Panc1 (cell line): ENCODE measurements at regions not wholly inside any gene's neighbourhood (a gene's known extent, or its start where the extent isn't known, plus 50 kb on each side); places are given as distances from the start of the nearest gene placed in this dataset.

Experiments used
- ATAC-seq: fragments of 200-7000 bp; cut with Tn5 transposase; 2 replicates; pipeline ENCODE4 v1.9.1; 2020; ENCODE audit warnings: mild to moderate bottlenecking, moderate library complexity
- BruUV-seq: library from RNA; stranded (reverse); fragments of 400-500 nt; replicated peaks from 2 replicates; lab custom pipeline; 2021; lab: Mats Ljungman, UMichigan
- CTCF ChIA-PET: fragments of 300-600 bp; sonication (Branson Sonifier 250); formaldehyde crosslinking; loops from one replicate; lab custom pipeline; 2022; ENCODE audit warnings: antibody characterized with exemption; lab: Charles Lee
- POLR2A ChIA-PET: fragments of 300-600 bp; sonication (Branson Sonifier 250); formaldehyde crosslinking; loops from one replicate; lab custom pipeline; 2022; ENCODE audit warnings: antibody characterized with exemption; lab: Charles Lee
- DNase-seq: peaks from one replicate; pipeline ENCODE4 v3.0.0-alpha.2; 2010; ENCODE audit warnings: low read depth, low spot score
- H3K27ac ChIP-seq: 2 replicates; pipeline ENCODE4 v1.5.1; 2011; ENCODE audit warnings: mild to moderate bottlenecking, low read length, inconsistent platforms
- H3K27me3 ChIP-seq: fragments of 200-500 bp; sonication (Bioruptor generic); 2 replicates; pipeline ENCODE4 v1.6.0; 2014; ENCODE audit warnings: low read length, inconsistent platforms; ENCODE audit not compliant: control insufficient read depth, insufficient read depth
- H3K36me3 ChIP-seq: fragments of 200-500 bp; sonication (Bioruptor generic); 2 replicates; pipeline ENCODE4 v1.5.1; 2014; ENCODE audit warnings: inconsistent platforms, mild to moderate bottlenecking, low read length, moderate library complexity; ENCODE audit not compliant: control insufficient read depth, insufficient read depth
- H3K4me1 ChIP-seq: 2 replicates; pipeline ENCODE4 v1.5.1; 2011; ENCODE audit warnings: inconsistent platforms, mild to moderate bottlenecking, low read length, moderate library complexity; ENCODE audit not compliant: control insufficient read depth, insufficient read depth
- H3K4me3 ChIP-seq, 2 experiments: 2 replicates each; pipeline ENCODE4 v1.5.1; 2011 to 2012; ENCODE audit warnings: low read depth in 2 of 2, low read length in 2 of 2, mild to moderate bottlenecking in 2 of 2, inconsistent platforms in 1 of 2, moderate library complexity in 1 of 2
- H3K9me3 ChIP-seq: fragments of 200-500 bp; sonication (Bioruptor generic); 2 replicates; pipeline ENCODE4 v1.5.1; 2014; ENCODE audit warnings: low read depth, mild to moderate bottlenecking, inconsistent platforms, low read length, moderate library complexity; ENCODE audit not compliant: control insufficient read depth, insufficient read depth
- POLR2AphosphoS5 ChIP-seq: IDR thresholded peaks from 2 replicates; pipeline ENCODE4 v1.6.1; 2012; ENCODE audit warnings: mild to moderate bottlenecking, low read depth, low read length, moderate library complexity
- REST ChIP-seq, 2 experiments: IDR thresholded peaks; 2 replicates each; pipeline ENCODE4 v1.6.1; 2011 to 2012; ENCODE audit warnings: low read depth in 2 of 2, control low read depth in 1 of 2, low read length in 1 of 2, mild to moderate bottlenecking in 1 of 2, moderate library complexity in 1 of 2; ENCODE audit not compliant: insufficient read depth in 1 of 2
- SIN3A ChIP-seq: IDR thresholded peaks from 2 replicates; pipeline ENCODE4 v1.6.1; 2012; ENCODE audit warnings: low read depth, mild to moderate bottlenecking, low read length, moderate library complexity, borderline replicate concordance; ENCODE audit not compliant: insufficient read depth
- TCF7L2 ChIP-seq: IDR thresholded peaks from 2 replicates; pipeline ENCODE4 v1.6.1; 2011; ENCODE audit warnings: mild to moderate bottlenecking, low read depth, low read length, inconsistent platforms
- in situ Hi-C: cut with HindIII; loops from 2 replicates; pipeline ENCODE4 v1.10.0; 2016; ENCODE audit warnings: low sequenced_read_pairs, low pct_unique_long_range_greater_than_20kb
- intact Hi-C: fragments of 100-400 bp; cut with micrococcal nuclease; formaldehyde crosslinking; loops from one replicate; pipeline ENCODE4 v1.10.0; 2022; ENCODE audit not compliant: unreplicated experiment
- TF ChIP-seq, protein P1 (sequence below): fragments of 450-650 bp; IDR thresholded peaks from 2 replicates; pipeline ENCODE4 v1.5.1; 2017; ENCODE audit warnings: mild to moderate bottlenecking

GRCh38 chr6:33956206-33956605, 152.4 kb upstream of the MLN start:
- H3K4me3 ChIP-seq: no peak overlapping the region
- no TSS peak for BruUV-seq
- intact Hi-C loops: no loop called here
- H3K4me1 ChIP-seq: no peaks in the 10 kb centered on the region; the same call in 1 of the 2 replicates
- no peak overlapping the region for H3K27ac ChIP-seq
- H3K9me3 ChIP-seq: no peaks in the 10 kb centered on the region
- CTCF ChIA-PET: interaction anchor here (0.6 kb wide), 1 partner anchor 343 kb away, joined by 4 read pairs; no protein-coding TSS in a partner anchor
- no peak for ATAC-seq
- DNase-seq: no peak
- H3K27me3 ChIP-seq: no peaks in the 10 kb centered on the region; the same call in 1 of the 2 replicates
- in situ Hi-C loops: no loop called here
- no peaks in the 10 kb centered on the region for H3K36me3 ChIP-seq
- POLR2A ChIA-PET: no interaction called here
- TF ChIP-seq TCF7L2 (no peak), SIN3A (no peak), POLR2AphosphoS5 (no peak), REST (IDR thresholded peaks at IDR 0.05; ENCODE audit: insufficient read depth in 1 of 2, low read depth in 2 of 2, low read length in 1 of 2) (no peak)
- TF ChIP-seq, protein P1, sequence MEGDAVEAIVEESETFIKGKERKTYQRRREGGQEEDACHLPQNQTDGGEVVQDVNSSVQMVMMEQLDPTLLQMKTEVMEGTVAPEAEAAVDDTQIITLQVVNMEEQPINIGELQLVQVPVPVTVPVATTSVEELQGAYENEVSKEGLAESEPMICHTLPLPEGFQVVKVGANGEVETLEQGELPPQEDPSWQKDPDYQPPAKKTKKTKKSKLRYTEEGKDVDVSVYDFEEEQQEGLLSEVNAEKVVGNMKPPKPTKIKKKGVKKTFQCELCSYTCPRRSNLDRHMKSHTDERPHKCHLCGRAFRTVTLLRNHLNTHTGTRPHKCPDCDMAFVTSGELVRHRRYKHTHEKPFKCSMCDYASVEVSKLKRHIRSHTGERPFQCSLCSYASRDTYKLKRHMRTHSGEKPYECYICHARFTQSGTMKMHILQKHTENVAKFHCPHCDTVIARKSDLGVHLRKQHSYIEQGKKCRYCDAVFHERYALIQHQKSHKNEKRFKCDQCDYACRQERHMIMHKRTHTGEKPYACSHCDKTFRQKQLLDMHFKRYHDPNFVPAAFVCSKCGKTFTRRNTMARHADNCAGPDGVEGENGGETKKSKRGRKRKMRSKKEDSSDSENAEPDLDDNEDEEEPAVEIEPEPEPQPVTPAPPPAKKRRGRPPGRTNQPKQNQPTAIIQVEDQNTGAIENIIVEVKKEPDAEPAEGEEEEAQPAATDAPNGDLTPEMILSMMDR: no peak

DNA sequence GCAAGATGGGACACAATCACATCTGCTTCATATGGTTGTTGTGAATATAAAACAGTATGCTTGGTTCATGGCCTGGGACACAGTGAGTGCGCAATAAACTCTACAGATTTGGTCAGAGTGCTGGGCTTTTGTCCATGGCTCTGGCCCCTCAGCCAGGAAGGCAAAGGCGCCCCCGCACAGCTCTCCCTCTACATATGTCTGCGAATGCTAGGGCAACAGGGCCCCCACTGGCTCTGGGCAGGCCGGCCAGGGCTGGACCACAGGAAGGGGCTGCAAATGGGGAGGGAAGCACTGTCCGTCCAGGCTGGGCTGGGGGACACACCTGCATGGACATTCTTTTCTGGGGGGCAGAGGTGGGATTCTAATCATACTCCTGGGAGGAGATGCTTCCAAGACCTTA, 151.8 kb upstream of the MLN start:
- in situ Hi-C loops (no loop called here), intact Hi-C loops (no loop called here)
- Histone ChIP-seq H3K27ac (no peak overlapping the region), H3K4me1 (no peaks in the 10 kb centered on the region; the same call in 1 of the 2 replicates), H3K9me3 (no peaks in the 10 kb centered on the region), H3K36me3 (no peaks in the 10 kb centered on the region), H3K27me3 (no peaks in the 10 kb centered on the region; the same call in 1 of the 2 replicates), H3K4me3 (no peak overlapping the region)
- CTCF ChIA-PET: no interaction called here
- no peak for ATAC-seq
- DNase-seq: no peak
- TF ChIP-seq REST (IDR thresholded peaks at IDR 0.05; ENCODE audit: insufficient read depth in 1 of 2, low read depth in 2 of 2, low read length in 1 of 2) (no peak), SIN3A (no peak), POLR2AphosphoS5 (no peak), TCF7L2 (no peak)
- TF ChIP-seq, protein P1: no peak
- POLR2A ChIA-PET: interaction anchor here (0.5 to 0.6 kb wide), 2 partner anchors 129 to 252 kb away, joined by 4 to 20 read pairs; no protein-coding TSS in a partner anchor
- no TSS peak for BruUV-seq
